H9 (cell line): ENCODE measurements at regions not wholly inside any gene's neighbourhood (a gene's known extent, or its start where the extent isn't known, plus 50 kb on each side); places are given as distances from the start of the nearest gene placed in this dataset.

Experiments
- DNase-seq: peaks from one replicate; pipeline ENCODE4 v3.0.0-alpha.2; 2017
- H2AFZ ChIP-seq: one replicate; pipeline ENCODE4 v1.6.1; 2013; ENCODE audit warnings: mild to moderate bottlenecking, low read length, control low read depth, moderate library complexity
- H2AK5ac ChIP-seq: 2 replicates; pipeline ENCODE4 v1.6.1; 2013; ENCODE audit warnings: low read length, control low read depth, mixed read lengths; ENCODE audit not compliant: insufficient read length
- H2BK120ac ChIP-seq: one replicate; pipeline ENCODE4 v1.6.1; 2013; ENCODE audit warnings: low read depth, mild to moderate bottlenecking, low read length, control low read depth, inconsistent platforms; ENCODE audit not compliant: poor library complexity, severe bottlenecking
- H2BK12ac ChIP-seq: 2 replicates; pipeline ENCODE4 v1.6.1; 2013; ENCODE audit warnings: low read length, control low read depth, mixed read lengths, low read depth; ENCODE audit not compliant: insufficient read length
- H2BK15ac ChIP-seq: 2 replicates; pipeline ENCODE4 v1.6.1; 2013; ENCODE audit warnings: low read depth, low read length, control low read depth
- H2BK20ac ChIP-seq: one replicate; pipeline ENCODE4 v1.6.1; 2013; ENCODE audit warnings: low read depth, mild to moderate bottlenecking, low read length, control low read depth, inconsistent platforms; ENCODE audit not compliant: poor library complexity, severe bottlenecking
- H2BK5ac ChIP-seq: 2 replicates; pipeline ENCODE4 v1.6.1; 2013; ENCODE audit warnings: low read length, control low read depth, mixed read lengths; ENCODE audit not compliant: insufficient read length
- H3K14ac ChIP-seq: 2 replicates; pipeline ENCODE4 v1.6.1; 2013; ENCODE audit warnings: low read length, control low read depth; ENCODE audit not compliant: insufficient read depth
- H3K18ac ChIP-seq: 2 replicates; pipeline ENCODE4 v1.6.1; 2013; ENCODE audit warnings: low read depth, mild to moderate bottlenecking, mixed read lengths, low read length, control low read depth; ENCODE audit not compliant: insufficient read length
- H3K23ac ChIP-seq: 2 replicates; pipeline ENCODE4 v1.6.1; 2013; ENCODE audit warnings: low read length, control low read depth, mixed read lengths, low read depth; ENCODE audit not compliant: insufficient read length
- H3K23me2 ChIP-seq: 2 replicates; pipeline ENCODE4 v1.6.1; 2013; ENCODE audit warnings: low read depth, mild to moderate bottlenecking, mixed read lengths, low read length, control low read depth; ENCODE audit not compliant: insufficient read length, poor library complexity, severe bottlenecking
- H3K27ac ChIP-seq: 2 replicates; pipeline ENCODE4 v1.5.1; 2013; ENCODE audit warnings: low read length, control low read depth, mixed read lengths, low read depth; ENCODE audit not compliant: insufficient read length
- H3K27me3 ChIP-seq: 2 replicates; pipeline ENCODE4 v1.6.1; 2013; ENCODE audit warnings: low read length, control low read depth, inconsistent platforms; ENCODE audit not compliant: insufficient read depth
- H3K4ac ChIP-seq: 2 replicates; pipeline ENCODE4 v1.6.1; 2013; ENCODE audit warnings: low read depth, mild to moderate bottlenecking, control low read depth, inconsistent platforms, low read length, moderate library complexity
- H3K4me1 ChIP-seq: 2 replicates; pipeline ENCODE4 v1.6.1; 2013; ENCODE audit warnings: low read length, control low read depth, inconsistent platforms; ENCODE audit not compliant: insufficient read depth
- H3K4me2 ChIP-seq: 2 replicates; pipeline ENCODE4 v1.6.1; 2013; ENCODE audit warnings: low read length, control low read depth, mixed read lengths; ENCODE audit not compliant: insufficient read length, insufficient read depth
- H3K56ac ChIP-seq: 2 replicates; pipeline ENCODE4 v1.6.1; 2013; ENCODE audit warnings: low read depth, mild to moderate bottlenecking, mixed read lengths, low read length, control low read depth; ENCODE audit not compliant: insufficient read length
- H3K79me1 ChIP-seq: 2 replicates; pipeline ENCODE4 v1.6.1; 2013; ENCODE audit warnings: low read depth, mild to moderate bottlenecking, moderate library complexity, low read length, control low read depth, inconsistent platforms; ENCODE audit not compliant: insufficient read depth, poor library complexity, severe bottlenecking
- H3K79me2 ChIP-seq: 2 replicates; pipeline ENCODE4 v1.6.1; 2013; ENCODE audit warnings: low read length, control low read depth, inconsistent platforms; ENCODE audit not compliant: insufficient read depth
- H3K9ac ChIP-seq: 2 replicates; pipeline ENCODE4 v1.6.1; 2013; ENCODE audit warnings: low read length, control low read depth, mixed read lengths; ENCODE audit not compliant: insufficient read length; ENCODE audit errors: extremely low read depth
- H3K9me3 ChIP-seq: one replicate; pipeline ENCODE4 v1.6.1; 2013; ENCODE audit warnings: low read depth, low read length, inconsistent platforms; ENCODE audit not compliant: control insufficient read depth
- H3T11ph ChIP-seq: one replicate; pipeline ENCODE4 v1.6.1; 2013; ENCODE audit warnings: mild to moderate bottlenecking, low read length, control low read depth, inconsistent platforms
- H4K20me1 ChIP-seq: one replicate; pipeline ENCODE4 v1.6.1; 2013; ENCODE audit not compliant: control insufficient read depth, insufficient read length, insufficient read depth
- H4K5ac ChIP-seq: 2 replicates; pipeline ENCODE4 v1.6.1; 2013; ENCODE audit warnings: low read depth, mild to moderate bottlenecking, mixed read lengths, low read length, control low read depth; ENCODE audit not compliant: insufficient read length
- H4K8ac ChIP-seq: replicated peaks from 2 replicates; pipeline ENCODE4 v1.6.1; 2013; ENCODE audit warnings: low read length, control low read depth, mixed read lengths, low read depth; ENCODE audit not compliant: insufficient read length
- H4K91ac ChIP-seq: 2 replicates; pipeline ENCODE4 v1.6.1; 2013; ENCODE audit warnings: low read depth, mild to moderate bottlenecking, moderate library complexity, mixed read lengths, low read length, control low read depth; ENCODE audit not compliant: insufficient read length
- H3K27ac Mint-ChIP-seq, 3 experiments: 2 replicates in 2 of 3; 3 replicates in 1 of 3; pipeline ENCODE4 v1.8.0; 2020 to 2021; ENCODE audit warnings: mixed read lengths in 3 of 3, mild to moderate bottlenecking in 1 of 3, moderate library complexity in 1 of 3
- H3K27me3 Mint-ChIP-seq: 2 replicates; pipeline ENCODE4 v1.8.0; 2021; ENCODE audit warnings: low read depth, mild to moderate bottlenecking, moderate library complexity, mixed read lengths
- H3K36me3 Mint-ChIP-seq, 3 experiments: 2 replicates in 2 of 3; 3 replicates in 1 of 3; pipeline ENCODE4 v1.8.0; 2020 to 2021; ENCODE audit warnings: low read depth in 3 of 3, mixed read lengths in 3 of 3; ENCODE audit not compliant: insufficient read depth in 1 of 3
- H3K4me1 Mint-ChIP-seq, 2 experiments: 2 replicates each; pipeline ENCODE4 v1.8.0; 2020; ENCODE audit warnings: mixed read lengths in 2 of 2
- H3K4me3 Mint-ChIP-seq, 2 experiments: 2 replicates in 1 of 2; 3 replicates in 1 of 2; pipeline ENCODE4 v1.8.0; 2020 to 2021; ENCODE audit warnings: mild to moderate bottlenecking in 2 of 2, mixed read lengths in 2 of 2, moderate library complexity in 1 of 2
- H3K9me3 Mint-ChIP-seq, 2 experiments: 2 replicates in 1 of 2; 3 replicates in 1 of 2; pipeline ENCODE4 v1.8.0; 2020; ENCODE audit warnings: mild to moderate bottlenecking in 2 of 2, mixed read lengths in 2 of 2, moderate library complexity in 1 of 2
- WGBS: extraction: QIAGEN DNeasy Blood & Tissue Kit; methylation state at CpG from one replicate; pipeline ENCODE4 v1.1.7; 2013; ENCODE audit warnings: missing lambda C conversion rate, low lambda C conversion rate, mixed read lengths; ENCODE audit not compliant: insufficient read length; ENCODE audit errors: extremely low coverage; 5-methylcytosine and 5-hydroxymethylcytosine counted together
- TF ChIP-seq, protein P1 (sequence below): fragments of 200-600 bp; sonication (generic); conservative IDR thresholded peaks from 3 replicates; pipeline ENCODE4 v1.8.0; 2021; ENCODE audit warnings: antibody characterized with exemption, mild to moderate bottlenecking

DNA sequence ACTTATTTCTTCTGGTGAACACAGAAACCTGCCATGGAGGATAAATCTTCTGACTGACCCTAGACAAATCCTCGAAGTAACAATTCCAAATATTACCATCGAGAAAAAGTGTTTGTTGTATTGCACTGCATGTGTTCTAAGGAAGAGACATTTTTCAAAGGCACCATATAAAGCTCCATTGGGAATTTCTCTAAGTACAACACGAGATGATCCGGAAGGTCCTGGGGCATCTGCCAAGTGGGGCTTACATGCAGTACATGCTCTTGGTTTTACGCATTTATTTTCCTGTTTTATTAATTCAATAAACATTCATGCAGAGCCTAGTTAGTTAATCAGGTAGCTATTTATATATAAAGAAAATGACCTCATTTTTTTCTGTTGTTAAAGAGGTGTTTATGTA lies 692.0 kb upstream of the IGFBP3 start:
- H2BK12ac ChIP-seq, result no peak overlapping the region
- no peak overlapping the region for H3K27ac ChIP-seq
- H2AFZ ChIP-seq, result no peak overlapping the region
- no peaks in the 10 kb centered on the region for H3K4me1 ChIP-seq
- no peak overlapping the region for H3K4me2 ChIP-seq
- H2BK15ac ChIP-seq, result no peak overlapping the region
- no peak overlapping the region for H3K23ac ChIP-seq
- H3K79me2 ChIP-seq, result no peaks in the 10 kb centered on the region
- no peak overlapping the region for H4K91ac ChIP-seq
- no peaks in the 10 kb centered on the region for H3K79me1 ChIP-seq
- no peak overlapping the region for H3K4me3 Mint-ChIP-seq
- no peak for DNase-seq
- no peaks in the 10 kb centered on the region for H3K4me1 Mint-ChIP-seq
- no peaks in the 10 kb centered on the region for H3K36me3 Mint-ChIP-seq
- TF ChIP-seq, protein P1, sequence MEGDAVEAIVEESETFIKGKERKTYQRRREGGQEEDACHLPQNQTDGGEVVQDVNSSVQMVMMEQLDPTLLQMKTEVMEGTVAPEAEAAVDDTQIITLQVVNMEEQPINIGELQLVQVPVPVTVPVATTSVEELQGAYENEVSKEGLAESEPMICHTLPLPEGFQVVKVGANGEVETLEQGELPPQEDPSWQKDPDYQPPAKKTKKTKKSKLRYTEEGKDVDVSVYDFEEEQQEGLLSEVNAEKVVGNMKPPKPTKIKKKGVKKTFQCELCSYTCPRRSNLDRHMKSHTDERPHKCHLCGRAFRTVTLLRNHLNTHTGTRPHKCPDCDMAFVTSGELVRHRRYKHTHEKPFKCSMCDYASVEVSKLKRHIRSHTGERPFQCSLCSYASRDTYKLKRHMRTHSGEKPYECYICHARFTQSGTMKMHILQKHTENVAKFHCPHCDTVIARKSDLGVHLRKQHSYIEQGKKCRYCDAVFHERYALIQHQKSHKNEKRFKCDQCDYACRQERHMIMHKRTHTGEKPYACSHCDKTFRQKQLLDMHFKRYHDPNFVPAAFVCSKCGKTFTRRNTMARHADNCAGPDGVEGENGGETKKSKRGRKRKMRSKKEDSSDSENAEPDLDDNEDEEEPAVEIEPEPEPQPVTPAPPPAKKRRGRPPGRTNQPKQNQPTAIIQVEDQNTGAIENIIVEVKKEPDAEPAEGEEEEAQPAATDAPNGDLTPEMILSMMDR, result no peak
- no peak overlapping the region for H4K8ac ChIP-seq
- H3K23me2 ChIP-seq, result no peaks in the 10 kb centered on the region
- WGBS, result no CpG with 5 or more reads among the region's 5 CpGs
- no peak overlapping the region for H3K56ac ChIP-seq
- H3K27ac Mint-ChIP-seq, result no peak overlapping the region
- H3T11ph ChIP-seq, result no peak overlapping the region
- H3K18ac ChIP-seq, result no peak overlapping the region
- H3K9ac ChIP-seq, result no peak overlapping the region
- no peaks in the 10 kb centered on the region for H3K9me3 ChIP-seq
- no peak overlapping the region for H4K5ac ChIP-seq
- no peak overlapping the region for H2BK5ac ChIP-seq
- no peaks in the 10 kb centered on the region for H3K27me3 Mint-ChIP-seq
- no peak overlapping the region for H2BK120ac ChIP-seq
- no peaks in the 10 kb centered on the region for H3K27me3 ChIP-seq
- H2AK5ac ChIP-seq, result no peak overlapping the region
- no peak overlapping the region for H3K4ac ChIP-seq
- H3K9me3 Mint-ChIP-seq, result no peaks in the 10 kb centered on the region
- no peak overlapping the region for H3K14ac ChIP-seq
- no peaks in the 10 kb centered on the region for H4K20me1 ChIP-seq
- H2BK20ac ChIP-seq, result no peak overlapping the region
